HL-60 (cell line): ENCODE measurements at regions not wholly inside any gene's neighbourhood (a gene's known extent, or its start where the extent isn't known, plus 50 kb on each side); places are given as distances from the start of the nearest gene placed in this dataset.

Experiments
- POLR2AphosphoS5 ChIP-seq: IDR thresholded peaks from 2 replicates; pipeline ENCODE4 v1.6.1; 2012; ENCODE audit warnings: low read depth
- REST ChIP-seq: IDR thresholded peaks from 2 replicates; pipeline ENCODE4 v1.6.1; 2012; ENCODE audit warnings: low read depth; ENCODE audit not compliant: insufficient replicate concordance
- TF ChIP-seq, protein P1 (sequence below): IDR thresholded peaks from one replicate; pipeline ENCODE4 v1.5.1; 2011; ENCODE audit warnings: low read length, control low read depth, inconsistent platforms; ENCODE audit not compliant: insufficient read depth

DNA sequence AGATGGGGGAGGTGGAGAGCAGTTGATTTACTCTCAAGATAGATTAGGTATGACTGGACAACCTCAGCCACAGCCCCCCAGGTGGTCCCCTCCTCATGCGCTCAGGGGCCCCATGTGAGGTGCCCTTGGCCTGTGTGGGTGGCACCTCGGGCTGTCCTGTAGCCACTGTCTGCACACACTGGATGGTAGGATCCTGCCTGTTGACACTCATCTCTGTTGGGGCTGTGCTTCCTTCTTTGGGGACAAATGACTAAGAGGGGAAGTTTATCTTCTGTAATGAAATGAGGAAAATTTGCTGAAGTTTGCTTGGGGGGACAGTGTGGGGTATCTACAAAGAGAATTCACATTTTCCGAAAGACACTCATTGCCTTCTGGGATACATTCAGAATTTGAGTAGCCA lies 53.6 kb upstream of the ANTXRL start:
- TF ChIP-seq, protein P1, sequence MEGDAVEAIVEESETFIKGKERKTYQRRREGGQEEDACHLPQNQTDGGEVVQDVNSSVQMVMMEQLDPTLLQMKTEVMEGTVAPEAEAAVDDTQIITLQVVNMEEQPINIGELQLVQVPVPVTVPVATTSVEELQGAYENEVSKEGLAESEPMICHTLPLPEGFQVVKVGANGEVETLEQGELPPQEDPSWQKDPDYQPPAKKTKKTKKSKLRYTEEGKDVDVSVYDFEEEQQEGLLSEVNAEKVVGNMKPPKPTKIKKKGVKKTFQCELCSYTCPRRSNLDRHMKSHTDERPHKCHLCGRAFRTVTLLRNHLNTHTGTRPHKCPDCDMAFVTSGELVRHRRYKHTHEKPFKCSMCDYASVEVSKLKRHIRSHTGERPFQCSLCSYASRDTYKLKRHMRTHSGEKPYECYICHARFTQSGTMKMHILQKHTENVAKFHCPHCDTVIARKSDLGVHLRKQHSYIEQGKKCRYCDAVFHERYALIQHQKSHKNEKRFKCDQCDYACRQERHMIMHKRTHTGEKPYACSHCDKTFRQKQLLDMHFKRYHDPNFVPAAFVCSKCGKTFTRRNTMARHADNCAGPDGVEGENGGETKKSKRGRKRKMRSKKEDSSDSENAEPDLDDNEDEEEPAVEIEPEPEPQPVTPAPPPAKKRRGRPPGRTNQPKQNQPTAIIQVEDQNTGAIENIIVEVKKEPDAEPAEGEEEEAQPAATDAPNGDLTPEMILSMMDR = no peak
- TF ChIP-seq REST = no peak
- TF ChIP-seq POLR2AphosphoS5 = no peak
